GM12892 (cell line): ENCODE measurements at regions not wholly inside any gene's neighbourhood (a gene's known extent, or its start where the extent isn't known, plus 50 kb on each side); places are given as distances from the start of the nearest gene placed in this dataset.

Experiments used
- DNase-seq: peaks from one replicate; pipeline ENCODE4 v3.0.0; 2011; ENCODE audit not compliant: insufficient read length
- FAIRE-seq: peaks from 2 replicates; lab custom pipeline; 2011; peaks lifted over from hg19 to GRCh38; lab: Jason Lieb, UNC
- POLR2A ChIP-seq: IDR thresholded peaks from 2 replicates; pipeline ENCODE4 v1.6.1; 2011; ENCODE audit warnings: low read depth, low read length, control low read depth
- POLR2AphosphoS5 ChIP-seq: IDR thresholded peaks from 2 replicates; pipeline ENCODE4 v1.6.1; 2011; ENCODE audit warnings: low read depth, low read length, control low read depth
- TAF1 ChIP-seq: IDR thresholded peaks from 2 replicates; pipeline ENCODE4 v1.6.1; 2011; ENCODE audit warnings: low read depth, mild to moderate bottlenecking, control low read depth, low read length, borderline replicate concordance

GRCh38 chr1:219797009-219797408 lies 131.3 kb downstream of the SLC30A10 start:
- FAIRE-seq (no peak), DNase-seq (no peak)
- TF ChIP-seq POLR2A (no peak), TAF1 (no peak), POLR2AphosphoS5 (no peak)

- TF ChIP-seq POLR2A (no peak), TAF1 (no peak), POLR2AphosphoS5 (no peak)
- FAIRE-seq: no peak
Observed at GRCh38 chr1:219795363-219795917, 132.9 kb downstream of the SLC30A10 start.

GRCh38 chr1:219794085-219794743 lies 134.1 kb downstream of the SLC30A10 start:
- FAIRE-seq: no peak
- no peak for TF ChIP-seq TAF1
- TF ChIP-seq POLR2AphosphoS5: no peak
- TF ChIP-seq POLR2A: no peak
- DNase-seq: no peak

More at GRCh38 chr1:219795363-219795917, 132.9 kb downstream of the SLC30A10 start:
- no peak for DNase-seq

- no peak for TF ChIP-seq POLR2AphosphoS5
- TF ChIP-seq POLR2A: no peak
- TF ChIP-seq TAF1: no peak
- FAIRE-seq (no peak), DNase-seq (no peak)
Observed at GRCh38 chr1:219792337-219793021, 135.9 kb downstream of the SLC30A10 start.

- DNase-seq (no peak), FAIRE-seq (no peak)
- TF ChIP-seq TAF1 (no peak), POLR2AphosphoS5 (no peak), POLR2A (no peak)
Observed at GRCh38 chr1:219791766-219792165, 136.6 kb downstream of the SLC30A10 start.

GRCh38 chr1:219790834-219791615 lies 137.3 kb downstream of the SLC30A10 start:
- DNase-seq (no peak), FAIRE-seq (no peak)
- TF ChIP-seq TAF1 (no peak), POLR2AphosphoS5 (no peak), POLR2A (no peak)

- DNase-seq (no peak), FAIRE-seq (no peak)
- no peak for TF ChIP-seq POLR2A
Observed at GRCh38 chr1:219788700-219789099, 139.7 kb downstream of the SLC30A10 start.

- no peak for FAIRE-seq
- TF ChIP-seq POLR2AphosphoS5 (no peak), TAF1 (no peak), POLR2A (no peak)
- no peak for DNase-seq
Observed at GRCh38 chr1:219788091-219788490, 140.3 kb downstream of the SLC30A10 start.

- DNase-seq: no peak
- TF ChIP-seq POLR2AphosphoS5: no peak
- no peak for TF ChIP-seq TAF1
- no peak for TF ChIP-seq POLR2A
- FAIRE-seq: no peak
Observed at GRCh38 chr1:219784660-219785381, 143.5 kb downstream of the SLC30A10 start.

GRCh38 chr1:219783605-219784235 lies 144.6 kb downstream of the SLC30A10 start:
- no peak for DNase-seq
- no peak for FAIRE-seq
- TF ChIP-seq TAF1 (no peak), POLR2A (no peak), POLR2AphosphoS5 (no peak)

- no peak for DNase-seq
- no peak for FAIRE-seq
- TF ChIP-seq POLR2A (no peak), TAF1 (no peak), POLR2AphosphoS5 (no peak)
Observed at GRCh38 chr1:219782929-219783328, 145.4 kb downstream of the SLC30A10 start.

GRCh38 chr1:219782311-219782710 lies 146.0 kb downstream of the SLC30A10 start:
- no peak for TF ChIP-seq TAF1
- no peak for TF ChIP-seq POLR2AphosphoS5
- no peak for TF ChIP-seq POLR2A
- FAIRE-seq (no peak), DNase-seq (no peak)
